ENCODE measurements at regions not wholly inside any gene's neighbourhood (a gene's known extent, or its start where the extent isn't known, plus 50 kb on each side); places are given as distances from the start of the nearest gene placed in this dataset.

DNA sequence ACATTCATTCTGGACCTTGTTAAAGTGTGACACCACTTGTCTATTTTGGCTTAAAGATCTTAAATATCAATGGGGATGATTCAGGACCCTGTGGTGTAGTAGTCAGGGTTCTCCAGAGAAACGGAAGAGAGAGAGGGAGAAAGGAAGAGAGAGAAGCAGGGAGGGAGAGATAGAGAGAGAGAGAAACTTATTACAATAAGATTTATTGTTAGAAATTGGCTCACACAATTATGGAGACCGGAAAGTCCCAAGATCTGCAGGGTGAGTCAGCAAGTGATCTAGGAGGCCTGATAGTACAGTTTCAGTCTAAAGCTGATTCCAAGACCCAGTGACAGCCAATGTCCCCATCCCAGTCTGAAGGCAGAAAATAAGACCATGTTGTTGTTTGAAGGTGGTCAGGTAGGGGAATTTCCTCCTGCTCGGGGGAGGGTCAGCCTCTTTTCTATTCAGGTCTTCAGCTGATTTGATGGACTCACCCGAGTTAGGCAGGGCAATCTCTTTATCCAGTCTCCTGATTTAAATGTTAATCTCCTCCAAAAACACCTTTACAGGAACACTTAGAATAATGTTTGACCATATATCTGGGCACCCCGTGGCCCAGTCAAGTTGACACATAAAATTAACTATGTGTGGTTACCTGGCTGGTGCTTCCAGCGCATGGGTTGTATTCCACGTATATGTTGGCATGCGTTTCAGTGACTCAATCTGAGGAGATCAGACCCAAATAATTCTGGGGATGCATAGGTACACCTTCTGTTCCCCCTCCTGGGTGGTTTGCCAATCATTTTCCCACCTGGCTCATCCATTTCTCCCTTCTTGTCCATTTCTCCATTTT, 1350.5 kb downstream of the TBC1D22A start:
- DNase-seq: no peak

DNA sequence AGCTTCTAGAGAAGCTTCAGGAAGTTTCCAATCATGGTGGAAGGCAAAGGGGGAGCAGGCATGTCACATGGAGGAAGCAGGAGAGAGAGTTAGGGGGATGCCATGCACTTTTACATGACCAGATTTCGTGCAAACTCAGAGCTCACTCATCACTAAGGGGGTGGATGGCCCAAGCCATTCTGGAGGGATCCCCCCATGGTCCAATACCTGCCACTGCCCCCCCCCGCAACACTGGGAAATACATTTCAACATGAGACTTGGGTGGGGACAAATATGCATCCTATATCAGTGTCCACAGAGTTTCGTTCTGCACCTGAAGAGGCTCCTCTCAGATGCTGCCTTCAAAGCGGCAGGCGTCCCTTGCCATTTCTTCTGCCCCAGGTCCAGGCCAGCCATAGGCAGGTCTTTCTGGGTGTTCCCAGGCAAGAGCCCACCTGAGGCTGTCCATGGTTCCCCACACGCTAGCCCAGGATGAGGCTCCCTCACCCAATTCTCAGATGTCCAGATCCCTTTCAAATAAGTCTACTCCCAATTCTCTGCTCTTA, 1344.3 kb downstream of the TBC1D22A start:
- DNase-seq: no peak

DNA sequence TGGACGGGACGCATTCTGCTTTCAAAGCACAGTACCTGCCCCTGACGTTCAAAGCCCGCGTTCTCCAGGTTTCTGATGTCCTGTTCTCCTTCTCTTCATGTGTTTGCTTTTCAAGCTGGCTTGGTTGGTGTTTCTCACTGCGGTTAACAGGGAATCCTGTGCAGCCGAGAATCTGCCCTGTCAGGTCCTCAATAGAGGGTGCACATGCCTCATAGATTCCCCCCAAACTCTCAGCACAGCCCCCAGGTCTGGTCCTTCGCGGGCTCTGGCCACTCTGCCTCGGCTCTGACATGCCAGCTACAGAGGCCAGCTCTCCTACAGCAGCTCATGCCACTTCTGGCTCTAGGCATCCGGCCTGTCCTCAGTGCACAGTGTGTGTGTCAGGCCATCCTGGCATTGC, 1343.8 kb downstream of the TBC1D22A start:
- DNase-seq: no peak

DNA sequence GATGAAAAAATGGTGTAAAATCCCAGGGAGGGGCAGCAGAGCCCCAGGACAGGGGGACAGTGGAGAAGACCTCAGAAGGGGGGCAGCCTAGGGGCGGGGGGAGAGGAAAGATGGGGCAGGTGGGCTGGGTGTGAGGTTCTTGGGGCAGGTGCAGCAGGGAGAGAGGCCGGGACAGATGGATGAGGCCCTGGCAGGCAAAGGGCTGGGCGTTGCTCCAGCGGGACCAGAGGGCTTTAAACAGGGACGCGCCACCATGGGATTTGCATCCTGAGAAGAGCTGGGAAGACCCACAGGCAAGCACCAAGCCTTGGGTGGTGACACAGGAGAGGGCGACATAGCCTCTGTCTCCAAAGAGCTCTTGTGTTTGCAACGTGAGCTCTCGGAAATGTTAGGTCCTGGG, 1342.8 kb downstream of the TBC1D22A start:
- no peak for DNase-seq

DNA sequence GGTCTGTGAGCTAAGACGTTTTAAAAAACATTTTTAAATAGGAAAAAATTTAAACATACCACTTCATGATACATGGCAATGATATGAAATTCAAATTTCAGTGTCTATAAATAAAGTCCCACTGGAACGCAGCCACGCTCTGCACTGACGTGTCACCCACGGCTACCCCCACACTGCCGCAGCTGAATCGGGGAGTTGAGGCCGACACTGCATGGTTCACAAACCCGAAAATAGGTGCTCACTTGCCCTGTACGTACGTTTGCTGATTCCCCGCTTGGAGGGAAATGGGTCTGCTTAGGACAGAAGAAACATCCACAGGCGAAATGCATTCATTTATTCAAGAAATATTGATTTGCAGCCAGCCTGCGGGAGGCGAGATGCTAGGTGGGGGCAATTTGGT, 1342.3 kb downstream of the TBC1D22A start:
- no peak for DNase-seq

DNA sequence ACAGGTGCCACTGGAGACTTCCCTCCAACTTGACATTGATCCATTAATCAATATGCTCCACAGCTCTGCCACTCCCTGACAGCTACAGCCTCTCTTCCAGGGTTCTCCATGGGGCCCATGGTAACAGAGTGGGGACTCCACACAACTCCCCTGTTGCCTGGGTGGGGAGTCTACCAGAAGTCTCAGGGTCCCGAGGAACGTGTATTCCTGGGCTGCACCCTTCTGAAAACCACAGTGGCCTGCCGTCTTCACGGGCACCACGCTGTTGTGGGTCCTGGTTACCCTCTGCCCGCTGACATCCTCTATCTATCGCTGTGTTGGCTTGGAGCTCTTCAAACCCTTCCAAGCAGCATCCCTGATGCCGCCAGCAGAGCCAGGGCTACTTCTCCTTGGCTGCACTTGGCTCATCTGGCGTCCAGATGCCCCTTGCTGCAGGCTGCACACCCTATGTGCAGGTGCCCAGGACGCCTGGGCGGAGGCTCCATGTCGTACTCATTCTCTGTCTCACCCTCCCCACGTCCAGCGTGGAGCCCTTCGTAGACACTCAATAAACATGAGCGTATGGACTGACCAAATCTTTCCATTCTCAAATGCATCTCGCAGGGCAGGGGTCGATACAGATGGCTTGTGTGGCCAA, 1341.8 kb downstream of the TBC1D22A start:
- no peak for DNase-seq

DNA sequence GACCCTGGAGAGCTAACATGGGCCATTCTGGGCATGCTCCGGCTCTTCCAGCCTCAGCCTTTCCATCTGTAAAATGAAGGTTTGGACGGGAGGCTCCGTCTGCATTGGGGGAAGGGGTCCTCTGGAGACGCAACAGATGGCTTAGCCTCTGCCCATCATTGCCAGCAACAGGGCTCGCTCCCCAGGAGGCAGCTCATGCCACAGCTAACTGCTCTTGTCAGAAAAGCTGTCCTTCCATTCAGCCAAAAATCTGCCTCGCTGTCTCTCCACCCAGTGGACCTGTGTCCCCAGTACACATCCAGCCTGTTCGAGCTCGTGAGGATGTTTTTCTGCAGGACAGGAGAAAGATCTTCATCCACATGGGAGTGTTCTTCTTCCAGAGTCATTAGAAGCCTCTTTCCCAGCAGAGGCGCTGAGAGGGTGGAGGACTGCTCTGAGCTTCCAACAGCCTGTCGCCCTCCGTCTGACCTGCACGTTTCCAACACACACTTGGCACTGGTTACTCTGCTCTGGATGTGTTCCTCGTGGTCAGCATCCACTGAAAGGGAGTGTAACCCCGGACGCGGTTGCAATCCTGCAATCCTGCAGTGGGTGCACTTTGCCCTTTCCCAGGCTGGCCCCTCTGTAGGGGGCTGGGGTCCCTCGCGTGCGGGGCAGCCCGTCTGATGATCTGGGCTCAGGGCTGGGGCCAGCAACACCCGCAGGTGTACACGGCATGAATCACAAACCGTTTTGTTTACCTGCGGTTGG, 1340.9 kb downstream of the TBC1D22A start:
- DNase-seq: no peak

DNA sequence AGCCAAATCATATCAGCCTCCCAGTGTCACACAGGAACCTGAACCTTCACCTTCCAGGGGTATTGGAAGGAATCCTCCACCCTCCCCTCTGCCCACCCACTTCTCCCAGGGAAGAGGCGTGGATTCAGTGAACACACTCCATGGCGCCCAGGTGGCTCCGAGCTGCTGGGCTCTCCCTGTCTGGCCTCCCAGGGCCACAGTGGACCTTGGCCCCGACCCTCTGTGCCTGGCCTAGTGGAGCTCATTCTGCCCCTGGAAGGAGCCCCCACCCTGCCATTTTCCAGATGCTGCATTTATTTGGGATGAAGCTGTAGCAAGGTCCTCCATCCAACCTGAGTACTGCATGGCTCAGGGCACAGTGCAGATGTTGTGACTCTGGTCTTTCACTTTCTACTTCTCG, 1340.1 kb downstream of the TBC1D22A start:
- DNase-seq: no peak

DNA sequence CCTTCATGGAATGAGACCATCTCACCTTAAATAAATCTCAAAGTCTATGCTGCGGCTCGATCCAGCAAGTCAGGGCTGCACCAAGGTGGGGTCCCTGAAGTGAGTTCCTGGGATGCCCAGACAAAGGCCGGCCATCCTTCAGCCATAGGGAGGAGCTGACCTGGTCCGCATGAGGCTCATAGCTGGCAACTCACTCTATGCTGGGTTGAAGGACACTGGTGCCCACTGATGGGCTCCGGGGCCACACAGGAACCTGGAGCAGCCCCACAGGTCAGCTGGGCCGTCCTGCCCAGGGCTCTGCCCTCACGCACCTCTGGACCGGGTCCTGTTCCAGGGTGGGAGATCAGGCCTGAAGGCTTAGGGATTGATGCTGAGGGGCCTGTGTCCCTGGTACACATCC, 1339.3 kb downstream of the TBC1D22A start:
- no peak for DNase-seq

DNA sequence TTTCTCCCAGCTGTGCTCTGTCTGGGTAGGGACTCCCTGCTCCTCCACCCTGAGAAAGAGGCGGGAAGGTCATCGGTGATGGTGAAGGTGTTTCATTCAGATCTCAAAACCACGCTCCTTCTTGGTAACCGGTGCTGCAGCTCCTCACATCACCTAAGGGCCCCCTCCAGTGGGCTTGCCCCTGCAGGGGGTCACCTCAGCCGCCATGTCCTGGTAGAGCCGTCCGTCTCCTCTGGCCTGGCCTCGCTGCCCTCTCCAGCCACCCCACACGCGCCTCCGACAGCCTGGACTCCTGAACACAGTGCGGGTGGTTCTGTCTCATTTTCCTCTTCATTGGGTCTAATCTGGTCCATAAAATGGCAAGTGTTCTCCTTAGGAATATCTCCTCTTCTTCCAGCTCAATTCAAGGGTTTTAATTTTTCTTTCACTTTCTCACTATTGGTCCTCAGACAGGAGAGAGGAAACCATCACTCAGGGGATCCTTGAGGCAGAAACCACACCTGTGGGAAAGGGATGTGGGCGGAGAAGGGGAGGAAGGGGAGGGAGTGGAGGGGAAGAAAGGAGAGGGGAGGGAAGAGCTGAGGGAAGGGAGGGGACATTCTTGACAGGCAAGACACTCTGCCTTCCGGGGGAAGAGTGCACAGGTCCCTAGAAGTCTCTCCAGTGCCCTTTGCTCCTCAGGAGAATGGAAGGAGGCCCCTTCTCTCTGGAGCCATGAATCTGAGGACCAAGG, 1338.4 kb downstream of the TBC1D22A start:
- DNase-seq: no peak

DNA sequence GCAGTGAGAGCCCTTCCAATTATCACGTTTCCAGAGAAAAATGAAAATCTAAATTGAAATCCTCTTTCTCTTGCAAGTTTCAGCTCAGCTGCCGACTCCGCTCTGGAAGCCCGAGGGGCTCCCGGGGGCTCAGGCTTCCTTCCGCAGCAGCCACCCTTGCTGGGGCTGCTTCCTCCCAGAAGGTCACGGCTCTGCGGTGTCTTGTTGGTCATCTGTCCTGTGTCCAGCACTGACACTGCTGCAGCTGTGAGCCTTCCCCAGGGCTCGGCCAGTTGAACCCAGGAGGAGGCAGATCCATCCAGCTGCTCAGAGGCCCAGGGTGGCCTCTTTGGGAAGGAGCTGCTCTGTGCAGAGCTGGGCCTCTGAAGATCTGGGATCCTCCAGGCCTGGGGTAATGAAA, 1337.2 kb downstream of the TBC1D22A start:
- DNase-seq: no peak

DNA sequence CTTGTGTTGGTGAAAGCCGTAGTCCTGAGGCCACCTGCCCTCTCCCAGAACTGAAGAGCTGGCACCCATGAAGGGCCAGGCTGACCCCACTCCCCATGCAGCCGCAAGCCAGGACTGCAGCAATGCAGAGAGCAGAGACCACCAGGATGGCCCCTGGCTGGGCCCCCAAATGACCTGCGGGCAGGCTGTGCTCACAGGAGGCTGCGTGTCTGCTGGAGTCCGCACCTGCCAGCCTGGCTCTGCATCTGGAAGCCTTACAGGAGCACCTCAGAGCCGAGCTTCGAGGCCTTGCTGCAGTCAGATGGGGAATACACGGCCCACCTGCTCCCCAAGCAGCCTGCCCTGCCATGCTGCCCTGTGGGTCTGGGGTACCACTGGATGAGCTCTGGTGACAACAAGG, 1336.8 kb downstream of the TBC1D22A start:
- no peak for DNase-seq

DNA sequence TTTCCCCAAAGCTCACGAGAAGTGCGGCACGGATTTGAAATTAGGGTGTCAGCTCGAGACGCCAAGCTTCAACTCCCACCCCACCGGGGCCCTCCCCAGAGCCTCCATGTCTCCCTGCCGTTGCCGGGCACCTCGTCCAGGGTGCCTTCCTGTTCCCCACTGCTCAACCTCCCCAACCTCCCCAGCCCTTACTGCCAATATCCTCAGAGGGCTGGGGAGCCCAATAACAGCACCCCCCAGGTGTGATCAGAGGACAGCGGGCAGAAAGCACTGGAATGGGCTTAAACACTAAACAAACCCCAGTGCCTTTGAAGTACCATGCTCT, 1336.4 kb downstream of the TBC1D22A start:
- no peak for DNase-seq

DNA sequence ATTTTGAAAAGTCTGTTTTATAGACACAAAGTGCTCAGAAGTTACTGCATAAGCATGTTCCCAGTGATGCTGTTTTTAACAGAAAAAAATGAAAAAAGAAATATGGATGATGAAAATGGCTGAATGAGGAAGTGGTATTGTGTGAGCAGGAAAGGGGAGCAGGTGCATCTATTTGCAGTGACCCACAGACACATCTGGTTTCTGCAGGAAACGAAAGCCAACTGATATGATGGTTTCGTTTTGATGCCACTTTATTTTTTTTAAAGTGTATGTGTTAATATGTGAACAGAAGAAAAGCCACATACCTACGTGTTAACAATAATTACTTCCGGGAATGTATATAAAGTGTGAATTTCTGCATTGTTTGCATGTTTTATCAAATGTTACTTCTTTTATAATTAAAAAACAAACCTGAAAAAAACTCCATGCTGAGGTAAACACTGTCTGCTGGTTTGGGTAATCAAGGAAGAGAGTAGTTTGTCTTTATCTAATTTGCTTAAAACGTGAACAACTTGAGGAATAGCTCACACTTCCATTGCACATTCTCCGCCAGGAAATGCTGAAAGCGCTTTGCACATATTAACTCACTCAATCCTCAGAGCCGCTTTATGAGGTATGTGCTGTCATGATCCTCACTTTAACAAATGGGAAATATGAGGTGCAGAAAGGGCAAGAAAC, 1335.9 kb downstream of the TBC1D22A start:
- DNase-seq: no peak

DNA sequence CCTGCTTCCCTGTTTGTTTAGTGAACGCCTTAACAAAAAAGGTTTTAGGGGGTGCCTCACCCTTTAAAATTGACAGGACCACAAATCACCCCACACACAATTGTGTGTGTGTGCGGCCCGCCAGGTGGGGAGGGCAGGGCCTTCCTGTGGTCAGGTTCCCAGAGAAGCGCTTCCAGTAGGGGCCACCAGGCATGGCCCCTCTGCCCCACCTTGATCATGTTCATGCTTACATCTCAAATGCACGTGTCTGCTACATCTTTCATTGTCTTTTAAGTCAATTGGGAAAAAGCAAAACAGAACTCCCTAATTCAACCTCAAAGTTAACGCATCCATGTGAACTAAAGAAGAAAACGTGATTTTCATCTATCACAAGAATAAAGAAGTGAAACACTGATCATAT, 1335.3 kb downstream of the TBC1D22A start:
- no peak for DNase-seq

DNA sequence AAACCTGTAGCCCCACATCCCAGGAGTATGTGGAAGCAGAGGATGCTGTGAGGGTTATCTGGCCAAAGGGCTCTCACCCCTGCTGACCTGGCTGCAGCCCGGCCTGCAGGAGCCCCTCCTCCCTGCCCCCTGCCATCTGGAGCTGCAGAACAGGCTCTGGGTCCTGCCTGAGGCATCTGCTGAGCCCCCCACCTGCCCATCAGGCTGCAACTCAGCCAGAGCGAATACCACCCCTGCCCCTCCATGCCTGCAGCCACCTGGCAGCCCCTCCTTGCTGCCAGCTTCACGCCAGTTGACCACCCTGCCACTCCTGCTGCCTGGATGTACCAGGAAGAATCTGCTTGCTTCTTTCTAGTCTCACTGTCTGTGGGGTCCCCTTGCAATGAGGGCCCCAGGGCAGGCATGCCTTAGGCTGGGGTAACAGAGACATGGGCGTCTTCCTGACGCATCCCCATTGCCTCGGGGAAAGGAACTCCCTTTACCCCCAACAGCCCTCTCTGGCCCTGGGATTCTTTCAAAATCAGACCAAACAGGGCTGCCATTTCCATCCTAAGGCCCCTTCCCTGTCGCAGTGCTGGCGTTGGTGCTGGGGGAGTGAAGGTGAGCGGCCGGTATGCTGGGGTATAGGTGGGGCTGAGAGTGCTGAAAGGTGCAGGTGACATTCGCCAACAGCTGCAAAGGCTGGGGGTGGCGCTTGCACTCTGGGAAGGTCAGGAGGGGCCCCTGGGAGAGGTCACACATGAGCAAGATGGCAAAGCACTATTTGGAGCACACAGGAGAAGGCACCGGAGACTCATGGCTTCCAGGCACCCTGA, 1334.6 kb downstream of the TBC1D22A start:
- no peak for DNase-seq

DNA sequence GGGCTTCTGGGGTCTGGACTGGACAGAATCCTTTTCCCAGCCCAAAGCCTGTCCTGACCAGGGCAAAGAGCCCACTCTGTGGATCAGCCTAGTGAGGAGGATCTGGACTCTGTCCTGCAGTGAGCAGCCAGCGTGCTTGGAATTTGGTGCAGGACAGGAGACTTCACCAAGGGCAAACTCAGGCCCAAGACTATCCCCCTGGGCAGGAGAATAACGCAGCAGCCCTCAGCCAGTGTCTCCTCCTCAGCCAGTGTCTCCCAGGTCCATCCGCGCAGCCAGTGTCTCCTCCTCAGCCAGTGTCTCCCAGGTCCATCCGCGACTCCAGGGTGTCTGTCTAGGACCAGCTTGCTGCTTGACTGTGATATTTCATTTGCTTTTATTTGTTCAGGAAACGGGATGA, 1334.0 kb downstream of the TBC1D22A start:
- no peak for DNase-seq

DNA sequence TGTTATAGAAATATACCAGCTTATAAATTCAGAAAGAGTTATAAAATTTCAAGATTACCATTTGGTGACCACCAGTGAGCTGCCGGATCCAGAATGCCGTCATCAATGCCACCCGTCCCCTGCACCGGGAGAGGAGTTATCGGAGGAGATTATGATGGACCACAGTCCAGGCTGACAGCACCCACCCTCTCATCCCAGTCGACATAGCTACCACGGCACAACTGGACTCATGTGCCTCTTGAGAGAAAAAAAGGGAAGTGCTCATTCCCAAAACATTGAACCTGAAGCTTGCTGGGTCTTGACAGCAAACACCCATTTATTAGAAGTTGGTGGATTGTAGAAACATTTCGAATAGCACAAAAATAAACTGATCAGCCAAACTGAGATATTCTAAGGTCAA, 1331.5 kb downstream of the TBC1D22A start:
- no peak for DNase-seq

DNA sequence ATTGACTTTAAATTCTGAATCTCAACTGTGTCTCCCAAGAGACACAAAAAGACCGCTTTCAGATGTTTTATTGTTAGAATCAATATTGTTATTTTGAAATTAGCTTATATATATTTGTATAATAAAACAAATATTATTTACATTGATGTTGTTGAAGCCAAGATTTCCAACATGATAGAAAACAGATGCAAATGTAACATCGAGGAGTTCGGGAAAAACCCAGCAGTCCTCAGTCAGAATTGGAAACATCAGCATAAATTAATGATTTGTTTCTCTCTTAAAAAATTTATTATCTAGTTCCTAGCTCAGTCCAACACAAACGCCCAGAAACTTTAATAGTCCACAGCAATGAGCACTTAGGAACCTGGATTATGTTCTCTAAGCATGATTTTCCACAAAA, 1330.4 kb downstream of the TBC1D22A start:
- DNase-seq: peak; percentile 53

DNA sequence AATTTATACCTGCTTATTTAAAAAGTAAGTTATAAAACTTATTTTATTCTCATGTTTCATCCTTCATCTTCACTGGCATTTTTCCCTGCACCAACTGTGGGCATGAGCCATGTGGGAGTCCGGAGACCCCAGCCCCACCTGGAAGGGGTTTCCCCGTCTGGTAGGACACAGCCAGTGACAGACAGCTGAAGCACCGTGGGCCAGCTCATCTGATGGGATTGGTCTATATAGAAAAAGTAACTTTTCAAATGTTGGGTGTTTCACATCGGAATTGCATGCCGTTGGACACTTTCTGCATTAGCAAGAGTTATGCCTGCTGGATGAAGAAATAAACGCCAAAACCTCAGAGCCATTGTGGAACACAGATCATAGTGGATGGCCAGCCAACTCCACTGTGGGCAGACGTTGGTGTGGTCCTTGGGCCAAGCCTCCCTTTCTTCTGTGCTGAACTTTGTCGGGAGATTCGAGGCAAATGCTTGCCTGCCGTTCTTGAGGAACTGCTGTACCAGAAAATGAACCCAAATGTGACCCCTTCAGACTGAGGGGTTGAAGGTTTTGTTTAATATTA, 1329.3 kb downstream of the TBC1D22A start:
- no peak for DNase-seq

Data from skin of body (tissue), 1 donor.